H9 (cell line): ENCODE measurements at regions not wholly inside any gene's neighbourhood (a gene's known extent, or its start where the extent isn't known, plus 50 kb on each side); places are given as distances from the start of the nearest gene placed in this dataset.
"Not testable (repeated sequence)": the region's sequence is repeated elsewhere in the genome, so short reads cannot be mapped to it uniquely, and the experiment has no call there.

ENCODE experiments used
- DNase-seq: peaks from one replicate; pipeline ENCODE4 v3.0.0-alpha.2; 2017
- H2AFZ ChIP-seq: one replicate; pipeline ENCODE4 v1.6.1; 2013; ENCODE audit warnings: mild to moderate bottlenecking, low read length, control low read depth, moderate library complexity
- H2AK5ac ChIP-seq: 2 replicates; pipeline ENCODE4 v1.6.1; 2013; ENCODE audit warnings: low read length, control low read depth, mixed read lengths; ENCODE audit not compliant: insufficient read length
- H2BK120ac ChIP-seq: one replicate; pipeline ENCODE4 v1.6.1; 2013; ENCODE audit warnings: low read depth, mild to moderate bottlenecking, low read length, control low read depth, inconsistent platforms; ENCODE audit not compliant: poor library complexity, severe bottlenecking
- H2BK12ac ChIP-seq: 2 replicates; pipeline ENCODE4 v1.6.1; 2013; ENCODE audit warnings: low read length, control low read depth, mixed read lengths, low read depth; ENCODE audit not compliant: insufficient read length
- H2BK15ac ChIP-seq: 2 replicates; pipeline ENCODE4 v1.6.1; 2013; ENCODE audit warnings: low read depth, low read length, control low read depth
- H2BK20ac ChIP-seq: one replicate; pipeline ENCODE4 v1.6.1; 2013; ENCODE audit warnings: low read depth, mild to moderate bottlenecking, low read length, control low read depth, inconsistent platforms; ENCODE audit not compliant: poor library complexity, severe bottlenecking
- H2BK5ac ChIP-seq: 2 replicates; pipeline ENCODE4 v1.6.1; 2013; ENCODE audit warnings: low read length, control low read depth, mixed read lengths; ENCODE audit not compliant: insufficient read length
- H3K14ac ChIP-seq: 2 replicates; pipeline ENCODE4 v1.6.1; 2013; ENCODE audit warnings: low read length, control low read depth; ENCODE audit not compliant: insufficient read depth
- H3K18ac ChIP-seq: 2 replicates; pipeline ENCODE4 v1.6.1; 2013; ENCODE audit warnings: low read depth, mild to moderate bottlenecking, mixed read lengths, low read length, control low read depth; ENCODE audit not compliant: insufficient read length
- H3K23ac ChIP-seq: 2 replicates; pipeline ENCODE4 v1.6.1; 2013; ENCODE audit warnings: low read length, control low read depth, mixed read lengths, low read depth; ENCODE audit not compliant: insufficient read length
- H3K23me2 ChIP-seq: 2 replicates; pipeline ENCODE4 v1.6.1; 2013; ENCODE audit warnings: low read depth, mild to moderate bottlenecking, mixed read lengths, low read length, control low read depth; ENCODE audit not compliant: insufficient read length, poor library complexity, severe bottlenecking
- H3K27ac ChIP-seq: 2 replicates; pipeline ENCODE4 v1.5.1; 2013; ENCODE audit warnings: low read length, control low read depth, mixed read lengths, low read depth; ENCODE audit not compliant: insufficient read length
- H3K27me3 ChIP-seq: 2 replicates; pipeline ENCODE4 v1.6.1; 2013; ENCODE audit warnings: low read length, control low read depth, inconsistent platforms; ENCODE audit not compliant: insufficient read depth
- H3K4ac ChIP-seq: 2 replicates; pipeline ENCODE4 v1.6.1; 2013; ENCODE audit warnings: low read depth, mild to moderate bottlenecking, control low read depth, inconsistent platforms, low read length, moderate library complexity
- H3K4me1 ChIP-seq: 2 replicates; pipeline ENCODE4 v1.6.1; 2013; ENCODE audit warnings: low read length, control low read depth, inconsistent platforms; ENCODE audit not compliant: insufficient read depth
- H3K4me2 ChIP-seq: 2 replicates; pipeline ENCODE4 v1.6.1; 2013; ENCODE audit warnings: low read length, control low read depth, mixed read lengths; ENCODE audit not compliant: insufficient read length, insufficient read depth
- H3K56ac ChIP-seq: 2 replicates; pipeline ENCODE4 v1.6.1; 2013; ENCODE audit warnings: low read depth, mild to moderate bottlenecking, mixed read lengths, low read length, control low read depth; ENCODE audit not compliant: insufficient read length
- H3K79me1 ChIP-seq: 2 replicates; pipeline ENCODE4 v1.6.1; 2013; ENCODE audit warnings: low read depth, mild to moderate bottlenecking, moderate library complexity, low read length, control low read depth, inconsistent platforms; ENCODE audit not compliant: insufficient read depth, poor library complexity, severe bottlenecking
- H3K79me2 ChIP-seq: 2 replicates; pipeline ENCODE4 v1.6.1; 2013; ENCODE audit warnings: low read length, control low read depth, inconsistent platforms; ENCODE audit not compliant: insufficient read depth
- H3K9ac ChIP-seq: 2 replicates; pipeline ENCODE4 v1.6.1; 2013; ENCODE audit warnings: low read length, control low read depth, mixed read lengths; ENCODE audit not compliant: insufficient read length; ENCODE audit errors: extremely low read depth
- H3K9me3 ChIP-seq: one replicate; pipeline ENCODE4 v1.6.1; 2013; ENCODE audit warnings: low read depth, low read length, inconsistent platforms; ENCODE audit not compliant: control insufficient read depth
- H3T11ph ChIP-seq: one replicate; pipeline ENCODE4 v1.6.1; 2013; ENCODE audit warnings: mild to moderate bottlenecking, low read length, control low read depth, inconsistent platforms
- H4K20me1 ChIP-seq: one replicate; pipeline ENCODE4 v1.6.1; 2013; ENCODE audit not compliant: control insufficient read depth, insufficient read length, insufficient read depth
- H4K5ac ChIP-seq: 2 replicates; pipeline ENCODE4 v1.6.1; 2013; ENCODE audit warnings: low read depth, mild to moderate bottlenecking, mixed read lengths, low read length, control low read depth; ENCODE audit not compliant: insufficient read length
- H4K8ac ChIP-seq: replicated peaks from 2 replicates; pipeline ENCODE4 v1.6.1; 2013; ENCODE audit warnings: low read length, control low read depth, mixed read lengths, low read depth; ENCODE audit not compliant: insufficient read length
- H4K91ac ChIP-seq: 2 replicates; pipeline ENCODE4 v1.6.1; 2013; ENCODE audit warnings: low read depth, mild to moderate bottlenecking, moderate library complexity, mixed read lengths, low read length, control low read depth; ENCODE audit not compliant: insufficient read length
- H3K27ac Mint-ChIP-seq, 3 experiments: 2 replicates in 2 of 3; 3 replicates in 1 of 3; pipeline ENCODE4 v1.8.0; 2020 to 2021; ENCODE audit warnings: mixed read lengths in 3 of 3, mild to moderate bottlenecking in 1 of 3, moderate library complexity in 1 of 3
- H3K27me3 Mint-ChIP-seq: 2 replicates; pipeline ENCODE4 v1.8.0; 2021; ENCODE audit warnings: low read depth, mild to moderate bottlenecking, moderate library complexity, mixed read lengths
- H3K36me3 Mint-ChIP-seq, 3 experiments: 2 replicates in 2 of 3; 3 replicates in 1 of 3; pipeline ENCODE4 v1.8.0; 2020 to 2021; ENCODE audit warnings: low read depth in 3 of 3, mixed read lengths in 3 of 3; ENCODE audit not compliant: insufficient read depth in 1 of 3
- H3K4me1 Mint-ChIP-seq, 2 experiments: 2 replicates each; pipeline ENCODE4 v1.8.0; 2020; ENCODE audit warnings: mixed read lengths in 2 of 2
- H3K4me3 Mint-ChIP-seq, 2 experiments: 2 replicates in 1 of 2; 3 replicates in 1 of 2; pipeline ENCODE4 v1.8.0; 2020 to 2021; ENCODE audit warnings: mild to moderate bottlenecking in 2 of 2, mixed read lengths in 2 of 2, moderate library complexity in 1 of 2
- H3K9me3 Mint-ChIP-seq, 2 experiments: 2 replicates in 1 of 2; 3 replicates in 1 of 2; pipeline ENCODE4 v1.8.0; 2020; ENCODE audit warnings: mild to moderate bottlenecking in 2 of 2, mixed read lengths in 2 of 2, moderate library complexity in 1 of 2
- WGBS: extraction: QIAGEN DNeasy Blood & Tissue Kit; methylation state at CpG from one replicate; pipeline ENCODE4 v1.1.7; 2013; ENCODE audit warnings: missing lambda C conversion rate, low lambda C conversion rate, mixed read lengths; ENCODE audit not compliant: insufficient read length; ENCODE audit errors: extremely low coverage; 5-methylcytosine and 5-hydroxymethylcytosine counted together

GRCh38 chr5:1596462-1597092 is 72.8 kb upstream of the LPCAT1 start:
- H2BK120ac ChIP-seq, H2BK15ac ChIP-seq, H4K91ac ChIP-seq, H2BK12ac ChIP-seq, H3K79me1 ChIP-seq, H3K4ac ChIP-seq, H3K4me1 ChIP-seq, H3K27ac ChIP-seq, H3K23ac ChIP-seq, H3K27me3 ChIP-seq, H4K8ac ChIP-seq, H3K9me3 Mint-ChIP-seq, H4K20me1 ChIP-seq, H4K5ac ChIP-seq, H3T11ph ChIP-seq, DNase-seq, H3K18ac ChIP-seq, H3K14ac ChIP-seq, H3K79me2 ChIP-seq, H2AK5ac ChIP-seq, H2BK20ac ChIP-seq, H3K9ac ChIP-seq, H2AFZ ChIP-seq, H3K56ac ChIP-seq, H3K23me2 ChIP-seq, H3K4me3 Mint-ChIP-seq, H3K27me3 Mint-ChIP-seq, H2BK5ac ChIP-seq, H3K9me3 ChIP-seq, H3K4me2 ChIP-seq: not testable (repeated sequence)
- H3K4me1 Mint-ChIP-seq = peaks cover 40 to 49% of the 10 kb centered on the region in 2 experiments
- H3K27ac Mint-ChIP-seq = peak overlapping the region in 2 of 3 experiments; percentile 86; a peak in 3 of 7 replicates
- peaks cover 1 to 21% (median 13%) of the 10 kb centered on the region in 3 experiments for H3K36me3 Mint-ChIP-seq
- WGBS = no CpG with 5 or more reads among the region's 8 CpGs
